PFSK-1 (cell line): ENCODE measurements at regions not wholly inside any gene's neighbourhood (a gene's known extent, or its start where the extent isn't known, plus 50 kb on each side); places are given as distances from the start of the nearest gene placed in this dataset.

ENCODE experiments used
- FOXP2 ChIP-seq: optimal IDR thresholded peaks from 2 replicates; pipeline ENCODE3; 2011; ENCODE audit warnings: borderline replicate concordance, control low read depth, inconsistent platforms; ENCODE audit not compliant: insufficient read depth; ENCODE audit errors: extremely low read length, extremely low read depth
- POLR2AphosphoS5 ChIP-seq: IDR thresholded peaks from 2 replicates; pipeline ENCODE4 v1.6.1; 2012; ENCODE audit warnings: low read depth, mild to moderate bottlenecking, control low read depth, low read length, moderate library complexity
- SIN3A ChIP-seq: IDR thresholded peaks from 2 replicates; pipeline ENCODE4 v1.6.1; 2012; ENCODE audit warnings: mild to moderate bottlenecking, low read length, moderate library complexity, borderline replicate concordance; ENCODE audit not compliant: insufficient read depth
- TAF1 ChIP-seq: IDR thresholded peaks from 2 replicates; pipeline ENCODE4 v1.6.1; 2012; ENCODE audit warnings: low read length, control low read depth, borderline replicate concordance; ENCODE audit not compliant: insufficient read depth
- TF ChIP-seq, protein P1 (sequence below), 2 experiments: IDR thresholded peaks; 2 replicates each; pipeline versions ENCODE4 v1.6.1 to v1.8.0; 2011 to 2012; ENCODE audit warnings: low read depth in 2 of 2, low read length in 2 of 2, control low read depth in 1 of 2, inconsistent platforms in 1 of 2, mild to moderate bottlenecking in 1 of 2, moderate library complexity in 1 of 2; ENCODE audit not compliant: insufficient read depth in 1 of 2

DNA sequence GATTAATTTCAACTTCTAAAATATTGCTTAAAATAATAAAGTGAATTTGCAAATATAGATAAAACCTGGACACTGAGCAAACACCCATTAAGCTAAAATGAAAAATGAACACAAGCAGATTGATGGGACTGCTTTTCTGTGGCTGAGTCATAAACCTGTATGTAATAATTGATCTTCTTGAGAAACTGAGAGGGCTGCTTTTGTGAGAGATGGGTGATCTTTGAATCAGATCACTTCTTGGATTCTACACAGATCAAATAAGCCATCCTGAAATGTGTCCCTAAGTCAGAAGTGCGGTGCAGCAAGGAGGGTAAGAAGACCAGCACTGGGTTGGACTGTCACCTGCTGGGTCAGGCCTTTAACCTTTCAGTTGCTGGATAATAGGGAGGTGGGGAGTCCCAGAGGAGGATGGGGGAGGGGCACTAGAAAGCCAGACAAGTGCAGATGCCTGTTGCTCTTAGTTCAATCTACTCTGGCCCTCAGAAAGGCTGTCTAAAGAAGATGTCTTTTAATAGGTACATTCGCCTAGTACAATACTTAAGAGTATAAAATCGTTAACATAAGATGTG lies 178.2 kb upstream of the NAMPT start:
- TF ChIP-seq FOXP2: no peak

DNA sequence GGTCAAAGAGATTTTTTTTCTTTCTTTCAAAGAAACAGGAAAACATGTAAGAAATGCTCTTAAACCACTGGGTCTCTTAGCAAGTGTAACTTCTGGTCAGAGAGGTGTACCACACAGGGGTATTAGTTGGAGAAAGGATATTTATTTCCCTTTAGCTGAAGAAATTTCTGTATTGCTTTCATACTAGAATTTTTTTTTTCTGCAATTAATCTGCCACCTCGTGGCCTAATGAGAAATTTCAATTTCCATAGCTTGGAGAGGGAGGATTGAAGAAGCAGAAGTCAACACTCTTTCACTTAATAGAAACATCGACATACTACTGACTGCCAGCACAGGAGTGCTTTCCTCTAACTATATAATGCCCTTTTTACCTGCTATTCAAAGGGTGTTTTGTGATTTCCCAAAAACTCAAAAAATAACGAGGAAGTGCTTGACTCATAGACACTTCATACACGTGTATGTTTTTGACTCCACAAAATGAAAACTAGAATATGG lies 177.6 kb upstream of the NAMPT start:
- TF ChIP-seq, protein P1, sequence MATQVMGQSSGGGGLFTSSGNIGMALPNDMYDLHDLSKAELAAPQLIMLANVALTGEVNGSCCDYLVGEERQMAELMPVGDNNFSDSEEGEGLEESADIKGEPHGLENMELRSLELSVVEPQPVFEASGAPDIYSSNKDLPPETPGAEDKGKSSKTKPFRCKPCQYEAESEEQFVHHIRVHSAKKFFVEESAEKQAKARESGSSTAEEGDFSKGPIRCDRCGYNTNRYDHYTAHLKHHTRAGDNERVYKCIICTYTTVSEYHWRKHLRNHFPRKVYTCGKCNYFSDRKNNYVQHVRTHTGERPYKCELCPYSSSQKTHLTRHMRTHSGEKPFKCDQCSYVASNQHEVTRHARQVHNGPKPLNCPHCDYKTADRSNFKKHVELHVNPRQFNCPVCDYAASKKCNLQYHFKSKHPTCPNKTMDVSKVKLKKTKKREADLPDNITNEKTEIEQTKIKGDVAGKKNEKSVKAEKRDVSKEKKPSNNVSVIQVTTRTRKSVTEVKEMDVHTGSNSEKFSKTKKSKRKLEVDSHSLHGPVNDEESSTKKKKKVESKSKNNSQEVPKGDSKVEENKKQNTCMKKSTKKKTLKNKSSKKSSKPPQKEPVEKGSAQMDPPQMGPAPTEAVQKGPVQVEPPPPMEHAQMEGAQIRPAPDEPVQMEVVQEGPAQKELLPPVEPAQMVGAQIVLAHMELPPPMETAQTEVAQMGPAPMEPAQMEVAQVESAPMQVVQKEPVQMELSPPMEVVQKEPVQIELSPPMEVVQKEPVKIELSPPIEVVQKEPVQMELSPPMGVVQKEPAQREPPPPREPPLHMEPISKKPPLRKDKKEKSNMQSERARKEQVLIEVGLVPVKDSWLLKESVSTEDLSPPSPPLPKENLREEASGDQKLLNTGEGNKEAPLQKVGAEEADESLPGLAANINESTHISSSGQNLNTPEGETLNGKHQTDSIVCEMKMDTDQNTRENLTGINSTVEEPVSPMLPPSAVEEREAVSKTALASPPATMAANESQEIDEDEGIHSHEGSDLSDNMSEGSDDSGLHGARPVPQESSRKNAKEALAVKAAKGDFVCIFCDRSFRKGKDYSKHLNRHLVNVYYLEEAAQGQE (IDR thresholded peaks at IDR 0.05; ENCODE audit: insufficient read depth in 1 of 2, low read depth in 2 of 2, low read length in 2 of 2): no peak
- TF ChIP-seq SIN3A (no peak), POLR2AphosphoS5 (no peak)

DNA sequence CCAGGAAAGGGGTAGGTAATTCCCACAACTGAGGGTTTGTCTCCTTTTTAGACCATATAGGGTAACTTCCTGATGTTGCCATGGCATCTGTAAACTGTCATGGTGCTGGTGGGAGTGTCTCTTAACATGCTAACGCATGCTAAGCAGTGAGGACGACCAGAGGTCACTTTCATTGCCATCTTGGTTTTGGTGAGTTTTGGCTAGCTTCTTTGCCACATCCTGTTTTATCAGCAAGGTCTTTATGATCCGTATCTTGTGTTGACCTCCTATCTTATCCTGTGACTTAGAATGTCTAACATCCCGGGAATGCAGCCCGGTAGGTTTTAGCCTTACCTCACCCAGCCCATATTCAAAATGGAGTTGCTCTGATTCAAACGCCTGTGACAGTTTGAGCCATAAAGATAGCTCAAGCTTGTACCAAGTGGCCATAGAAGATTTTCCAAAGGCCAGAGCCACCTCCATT lies 176.0 kb upstream of the NAMPT start:
- no peak for TF ChIP-seq SIN3A
- TF ChIP-seq POLR2AphosphoS5: no peak
- TF ChIP-seq FOXP2: no peak
- TF ChIP-seq, protein P1 (IDR thresholded peaks at IDR 0.05; ENCODE audit: insufficient read depth in 1 of 2, low read depth in 2 of 2, low read length in 2 of 2): no peak
- TF ChIP-seq TAF1: no peak

DNA sequence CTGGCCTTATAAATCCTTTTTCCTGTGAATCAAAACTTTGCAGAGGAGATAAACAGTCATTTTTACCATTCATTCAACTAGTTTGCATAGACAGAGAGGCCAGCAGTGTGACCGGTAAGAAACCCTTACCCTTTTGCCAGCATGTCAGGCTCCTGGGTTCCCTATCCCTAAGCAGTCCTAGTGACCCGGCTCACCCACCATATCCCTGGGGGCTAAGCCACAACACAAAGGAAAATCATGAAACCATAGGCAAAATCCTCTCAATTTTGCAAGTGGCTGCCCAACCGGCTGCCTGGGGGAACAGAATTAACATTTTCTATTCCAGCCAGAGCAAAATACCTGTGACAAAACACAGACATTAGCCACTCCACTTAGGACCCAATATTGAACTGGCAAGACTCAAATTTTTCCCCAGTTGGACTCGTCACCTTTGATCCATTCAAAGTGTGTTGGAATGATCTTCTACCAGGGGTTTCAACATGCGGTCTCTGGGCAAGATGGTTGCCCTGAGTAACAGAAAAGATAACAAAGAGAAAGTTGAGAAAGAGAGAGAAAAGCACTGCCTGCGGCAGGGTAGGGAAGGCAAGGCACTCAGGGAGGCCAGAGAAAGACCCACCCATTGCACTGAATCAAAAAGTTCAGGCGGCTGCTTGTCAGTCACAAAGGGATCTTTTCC lies 174.8 kb upstream of the NAMPT start:
- TF ChIP-seq SIN3A (no peak), TAF1 (no peak), FOXP2 (no peak), POLR2AphosphoS5 (no peak)
- TF ChIP-seq, protein P1 (IDR thresholded peaks at IDR 0.05; ENCODE audit: insufficient read depth in 1 of 2, low read depth in 2 of 2, low read length in 2 of 2): no peak

DNA sequence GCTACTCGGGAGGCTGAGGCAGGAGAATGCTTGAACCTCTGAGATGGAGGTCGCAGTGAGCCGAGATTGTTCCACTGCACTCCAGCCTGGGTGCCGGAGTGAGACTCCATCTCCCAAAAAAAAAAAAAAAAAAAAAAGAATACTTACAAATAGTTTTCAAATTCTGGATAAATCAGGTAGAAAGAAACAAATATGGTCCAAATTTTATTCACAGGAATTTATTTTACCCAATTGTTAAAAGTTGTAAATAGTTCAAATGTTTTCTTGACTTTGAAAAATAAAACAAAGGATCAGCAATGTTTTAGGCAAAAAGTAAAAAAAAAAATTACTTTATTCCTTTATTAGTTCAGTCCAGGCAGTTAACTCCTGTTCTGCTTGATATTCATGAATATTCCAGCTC lies 172.9 kb upstream of the NAMPT start:
- TF ChIP-seq, protein P1 (IDR thresholded peaks at IDR 0.05; ENCODE audit: insufficient read depth in 1 of 2, low read depth in 2 of 2, low read length in 2 of 2): no peak
- TF ChIP-seq TAF1 (no peak), POLR2AphosphoS5 (no peak), FOXP2 (no peak), SIN3A (no peak)
